ENCODE measurements at regions not wholly inside any gene's neighbourhood (a gene's known extent, or its start where the extent isn't known, plus 50 kb on each side); places are given as distances from the start of the nearest gene placed in this dataset.

GRCh38 chr22:46090036-46090591, 60.2 kb upstream of the PPARA start:
- TF ChIP-seq POLR2A (IDR thresholded peaks at IDR 0.05) (no peak), CTCF (IDR thresholded peaks at IDR 0.05) (no peak)
- no peaks in the 10 kb centered on the region for H3K36me3 ChIP-seq
- DNase-seq = peak; percentile 69 to 76

GRCh38 chr22:46090631-46091201, 59.6 kb upstream of the PPARA start:
- Histone ChIP-seq H3K4me1 (peaks cover 56 to 87% of the 10 kb centered on the region in 2 donors), H3K27ac (peak overlapping the region; percentile 99 to 100), H3K36me3 (no peaks in the 10 kb centered on the region), H3K4me3 (peak overlapping the region in 1 of 2 donors; percentile 88), H3K27me3 (no peaks in the 10 kb centered on the region), H3K9me3 (no peaks in the 10 kb centered on the region)
- DNase-seq = peak in 1 of 2 donors; percentile 60
- intact Hi-C loops (cut with DNase I; ENCODE audit: low total_unique reads) = no loop called here
- no peak for TF ChIP-seq POLR2A (IDR thresholded peaks at IDR 0.05)
- TF ChIP-seq CTCF (IDR thresholded peaks at IDR 0.05) = no peak

More at GRCh38 chr22:46090036-46090591, 60.2 kb upstream of the PPARA start:
- H3K9me3 ChIP-seq = no peaks in the 10 kb centered on the region
- H3K27ac ChIP-seq = peak overlapping the region; percentile 99 to 100
- H3K4me1 ChIP-seq = peaks cover 55 to 87% of the 10 kb centered on the region in 2 donors
- H3K27me3 ChIP-seq = no peaks in the 10 kb centered on the region
- peak overlapping the region in 1 of 2 donors; percentile 88 for H3K4me3 ChIP-seq
- intact Hi-C loops (cut with DNase I; ENCODE audit: low total_unique reads) = no loop called here

GRCh38 chr22:46091277-46091977, 58.9 kb upstream of the PPARA start:
- Histone ChIP-seq H3K9me3 (no peaks in the 10 kb centered on the region), H3K27ac (peak overlapping the region; percentile 99 to 100), H3K27me3 (no peaks in the 10 kb centered on the region), H3K4me1 (peaks cover 53 to 85% of the 10 kb centered on the region in 2 donors), H3K4me3 (no peak overlapping the region), H3K36me3 (no peaks in the 10 kb centered on the region)
- intact Hi-C loops (cut with DNase I; ENCODE audit: low total_unique reads) = no loop called here
- DNase-seq = no peak
- TF ChIP-seq POLR2A (IDR thresholded peaks at IDR 0.05) = no peak
- TF ChIP-seq CTCF (IDR thresholded peaks at IDR 0.05) = no peak

GRCh38 chr22:46092011-46092410, 58.3 kb upstream of the PPARA start:
- no peak for TF ChIP-seq CTCF (IDR thresholded peaks at IDR 0.05)
- no peak for TF ChIP-seq POLR2A (IDR thresholded peaks at IDR 0.05)
- Histone ChIP-seq H3K9me3 (no peaks in the 10 kb centered on the region), H3K36me3 (no peaks in the 10 kb centered on the region), H3K4me1 (peaks cover 47 to 86% of the 10 kb centered on the region in 2 donors), H3K4me3 (no peak overlapping the region), H3K27ac (peak overlapping the region; percentile 99 to 100), H3K27me3 (no peaks in the 10 kb centered on the region)
- intact Hi-C loops (cut with DNase I; ENCODE audit: low total_unique reads) = no loop called here
- no peak for DNase-seq
